PC-9 (cell line): ENCODE measurements at regions not wholly inside any gene's neighbourhood (a gene's known extent, or its start where the extent isn't known, plus 50 kb on each side); places are given as distances from the start of the nearest gene placed in this dataset.

Source experiments
- BruUV-seq: library from RNA; stranded (reverse); fragments of 400-500 nt; replicated peaks from 2 replicates; lab custom pipeline; 2021; lab: Mats Ljungman, UMichigan
- CTCF ChIA-PET: fragments of 300-600 bp; sonication (Branson Sonifier 250); formaldehyde crosslinking; loops from one replicate; lab custom pipeline; 2022; ENCODE audit warnings: antibody characterized with exemption; lab: Charles Lee
- POLR2A ChIA-PET: fragments of 300-600 bp; sonication (Branson Sonifier 250); formaldehyde crosslinking; loops from one replicate; lab custom pipeline; 2022; ENCODE audit warnings: antibody characterized with exemption; ENCODE audit not compliant: unreplicated experiment; lab: Charles Lee
- DNase-seq, 2 experiments: peaks; one replicate each; pipeline versions ENCODE4 v3.0.0 to v3.0.0-alpha.2; 2015 to 2022; ENCODE audit warnings: mixed read lengths in 1 of 2
- H2AFZ ChIP-seq: fragments of 200-600 bp; sonication (generic); 2 replicates; pipeline ENCODE4 v1.8.1; 2017; ENCODE audit warnings: antibody characterized with exemption
- H3F3A ChIP-seq: fragments of 200-600 bp; sonication (generic); 2 replicates; pipeline ENCODE4 v1.8.1; 2017; ENCODE audit warnings: antibody characterized with exemption, mild to moderate bottlenecking, low read depth; ENCODE audit not compliant: insufficient read depth
- H3K27ac ChIP-seq: fragments of 200-600 bp; sonication (generic); 2 replicates; pipeline ENCODE4 v1.6.1; 2016; ENCODE audit warnings: mixed run types
- H3K27me3 ChIP-seq: fragments of 200-600 bp; sonication (generic); 2 replicates; pipeline ENCODE4 v1.6.1; 2016; ENCODE audit warnings: low read depth, mixed run types; ENCODE audit not compliant: insufficient read depth
- H3K36me3 ChIP-seq: fragments of 200-600 bp; sonication (generic); 2 replicates; pipeline ENCODE4 v1.6.1; 2016; ENCODE audit warnings: low read depth, mixed run types
- H3K4me1 ChIP-seq: fragments of 200-600 bp; sonication (generic); replicated peaks from 2 replicates; pipeline ENCODE4 v1.6.1; 2016; ENCODE audit warnings: mixed run types; ENCODE audit not compliant: insufficient read depth
- H3K4me2 ChIP-seq: fragments of 200-600 bp; sonication (generic); 2 replicates; pipeline ENCODE4 v1.6.1; 2017; ENCODE audit warnings: mixed run types
- H3K4me3 ChIP-seq: fragments of 200-600 bp; sonication (generic); 2 replicates; pipeline ENCODE4 v1.6.1; 2016; ENCODE audit warnings: mixed run types
- H3K79me2 ChIP-seq: fragments of 200-600 bp; sonication (generic); 2 replicates; pipeline ENCODE4 v1.6.1; 2017; ENCODE audit warnings: low read depth, mixed run types
- H3K9me2 ChIP-seq: fragments of 200-600 bp; sonication (generic); 2 replicates; pipeline ENCODE4 v1.8.1; 2017; ENCODE audit warnings: mild to moderate bottlenecking; ENCODE audit not compliant: insufficient read depth
- H3K9me3 ChIP-seq: fragments of 200-600 bp; sonication (generic); 2 replicates; pipeline ENCODE4 v1.8.1; 2016; ENCODE audit warnings: low read depth; ENCODE audit not compliant: insufficient read depth
- H4K20me1 ChIP-seq: fragments of 200-600 bp; sonication (generic); 2 replicates; pipeline ENCODE4 v1.8.1; 2017; ENCODE audit not compliant: insufficient read depth
- EZH2 ChIP-seq: fragments of 200-600 bp; sonication (generic); IDR thresholded peaks from 2 replicates; pipeline ENCODE4 v1.8.0; 2017; ENCODE audit warnings: antibody characterized with exemption, low read depth
- intact Hi-C: fragments of 100-400 bp; cut with micrococcal nuclease; formaldehyde crosslinking; loops from one replicate; pipeline ENCODE4 v1.10.0; 2022; ENCODE audit not compliant: unreplicated experiment
- TF ChIP-seq, protein P1 (sequence below): fragments of 200-600 bp; sonication (generic); conservative IDR thresholded peaks from 2 replicates; pipeline ENCODE4 v1.6.1; 2017; ENCODE audit warnings: mixed run types, antibody characterized with exemption, mild to moderate bottlenecking, moderate library complexity

DNA sequence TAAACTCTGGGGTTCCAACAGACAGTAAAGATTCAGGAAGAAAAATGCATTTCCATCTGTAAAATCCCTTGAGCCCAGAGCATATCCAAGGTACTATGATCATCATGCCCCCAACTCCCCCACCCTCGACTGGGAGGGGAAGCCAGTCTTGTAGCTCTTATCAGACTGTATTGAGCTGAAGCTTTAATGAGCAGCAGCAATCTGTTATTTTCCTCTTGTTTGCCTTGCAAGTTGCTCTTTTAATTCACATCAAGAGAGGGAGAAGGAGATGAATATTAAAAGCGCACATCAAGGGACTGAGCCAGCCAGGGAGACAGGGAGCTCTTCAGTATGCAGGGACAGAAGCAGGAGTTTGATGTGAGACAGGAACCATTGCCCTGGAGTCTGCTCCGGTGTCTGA, 52.5 kb upstream of the KCNA3 start:
- POLR2A ChIA-PET = interaction anchor here (0.6 kb wide), 1 partner anchor 1606 kb away, joined by 6 read pairs; no protein-coding TSS in a partner anchor
- Histone ChIP-seq H3K4me1 (no peaks in the 10 kb centered on the region), H3K9me3 (no peaks in the 10 kb centered on the region), H3F3A (no peaks in the 10 kb centered on the region), H3K4me3 (no peak overlapping the region), H3K27me3 (peaks cover 53% of the 10 kb centered on the region), H3K9me2 (no peaks in the 10 kb centered on the region), H2AFZ (no peak overlapping the region), H3K4me2 (no peak overlapping the region), H3K27ac (no peak overlapping the region), H3K79me2 (no peaks in the 10 kb centered on the region), H4K20me1 (no peaks in the 10 kb centered on the region), H3K36me3 (no peaks in the 10 kb centered on the region)
- no peak for DNase-seq
- BruUV-seq = no TSS peak
- TF ChIP-seq EZH2 = no peak
- TF ChIP-seq, protein P1, sequence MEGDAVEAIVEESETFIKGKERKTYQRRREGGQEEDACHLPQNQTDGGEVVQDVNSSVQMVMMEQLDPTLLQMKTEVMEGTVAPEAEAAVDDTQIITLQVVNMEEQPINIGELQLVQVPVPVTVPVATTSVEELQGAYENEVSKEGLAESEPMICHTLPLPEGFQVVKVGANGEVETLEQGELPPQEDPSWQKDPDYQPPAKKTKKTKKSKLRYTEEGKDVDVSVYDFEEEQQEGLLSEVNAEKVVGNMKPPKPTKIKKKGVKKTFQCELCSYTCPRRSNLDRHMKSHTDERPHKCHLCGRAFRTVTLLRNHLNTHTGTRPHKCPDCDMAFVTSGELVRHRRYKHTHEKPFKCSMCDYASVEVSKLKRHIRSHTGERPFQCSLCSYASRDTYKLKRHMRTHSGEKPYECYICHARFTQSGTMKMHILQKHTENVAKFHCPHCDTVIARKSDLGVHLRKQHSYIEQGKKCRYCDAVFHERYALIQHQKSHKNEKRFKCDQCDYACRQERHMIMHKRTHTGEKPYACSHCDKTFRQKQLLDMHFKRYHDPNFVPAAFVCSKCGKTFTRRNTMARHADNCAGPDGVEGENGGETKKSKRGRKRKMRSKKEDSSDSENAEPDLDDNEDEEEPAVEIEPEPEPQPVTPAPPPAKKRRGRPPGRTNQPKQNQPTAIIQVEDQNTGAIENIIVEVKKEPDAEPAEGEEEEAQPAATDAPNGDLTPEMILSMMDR = no peak
- CTCF ChIA-PET = no interaction called here
- intact Hi-C loops = no loop called here

- POLR2A ChIA-PET = interaction anchor here (0.6 kb wide), 1 partner anchor 1606 kb away, joined by 6 read pairs; no protein-coding TSS in a partner anchor
- H3F3A ChIP-seq = no peaks in the 10 kb centered on the region
- no peak overlapping the region for H3K4me2 ChIP-seq
- intact Hi-C loops = no loop called here
- CTCF ChIA-PET = no interaction called here
- H3K9me3 ChIP-seq = no peaks in the 10 kb centered on the region
- H3K36me3 ChIP-seq = no peaks in the 10 kb centered on the region
- TF ChIP-seq, protein P1 = no peak
- TF ChIP-seq EZH2 = no peak
- H3K79me2 ChIP-seq = no peaks in the 10 kb centered on the region
- BruUV-seq = no TSS peak
- H2AFZ ChIP-seq = no peak overlapping the region
- H3K4me1 ChIP-seq = no peaks in the 10 kb centered on the region
- DNase-seq = no peak
- H3K27ac ChIP-seq = no peak overlapping the region
- no peaks in the 10 kb centered on the region for H4K20me1 ChIP-seq
- no peak overlapping the region for H3K4me3 ChIP-seq
- H3K27me3 ChIP-seq = peaks cover 57% of the 10 kb centered on the region
- no peaks in the 10 kb centered on the region for H3K9me2 ChIP-seq
Observed at GRCh38 chr1:110726755-110727154, 52.0 kb upstream of the KCNA3 start.
